ENCODE measurements at regions not wholly inside any gene's neighbourhood (a gene's known extent, or its start where the extent isn't known, plus 50 kb on each side); places are given as distances from the start of the nearest gene placed in this dataset.

GRCh38 chr9:100639854-100640253 is 62.0 kb downstream of the CAVIN4 start:
- no peak overlapping the region for H3K4me3 ChIP-seq
- DNase-seq (ENCODE audit: extremely low read depth in 1 of 4, low spot score in 3 of 4) (peak in 1 of 4 experiments; percentile 7), FAIRE-seq (no peak), ATAC-seq (no peak)
- ChIA-PET POLR2A (no interaction called here), CTCF (ENCODE audit: low intra/inter-chr PET ratio) (no interaction called here)
- H3K4me2 ChIP-seq (ENCODE audit: insufficient read depth, low read length), result no peak overlapping the region
- no peaks in the 10 kb centered on the region for H3K27me3 ChIP-seq (ENCODE audit: control insufficient read depth in 2 of 2, insufficient read depth in 2 of 2, low read length in 2 of 2)
- no peaks in the 10 kb centered on the region for H3K9me3 ChIP-seq (replicated peaks; ENCODE audit: control insufficient read depth, insufficient read depth, low read depth, low read length)
- TF ChIP-seq MEIS2 (IDR thresholded peaks at IDR 0.05; ENCODE audit: partially characterized antibody), result peak; percentile 8
- TF ChIP-seq NR3C1 (CRISPR knock-in tag; IDR thresholded peaks at IDR 0.05), result no peak
- TF ChIP-seq PBX2 (CRISPR knock-in tag; IDR thresholded peaks at IDR 0.05; ENCODE audit: low read depth), result no peak
- peak; percentile 38; the same call in 1 of the 2 replicates for TF ChIP-seq PBX2 (tag; conservative IDR thresholded peaks at IDR 0.05; ENCODE audit: low read depth)
- no peaks in the 10 kb centered on the region for H3K4me1 ChIP-seq (replicated peaks in 1 of 2; ENCODE audit: control insufficient read depth in 2 of 2, insufficient read depth in 2 of 2, low read length in 2 of 2)
- H3K9ac ChIP-seq (ENCODE audit: insufficient read depth in 1 of 2, low read depth in 2 of 2, low read length in 2 of 2), result no peak overlapping the region
- H3K27ac ChIP-seq (ENCODE audit: extremely low read depth, low read depth, low read length), result no peak overlapping the region
- H2AFZ ChIP-seq (ENCODE audit: low read depth, low read length), result no peak overlapping the region
- BruUV-seq (replicated peaks), result no TSS peak
- no peaks in the 10 kb centered on the region for H3K36me3 ChIP-seq (ENCODE audit: control insufficient read depth, insufficient read depth, low read length)
- intact Hi-C loops (cut with micrococcal nuclease) (no loop called here), in situ Hi-C loops (cut with MboI) (no loop called here)
- H3K79me2 ChIP-seq (ENCODE audit: control insufficient read depth, insufficient read depth, low read length), result no peaks in the 10 kb centered on the region
- H3K9me1 ChIP-seq (ENCODE audit: control insufficient read depth, insufficient read depth, low read length), result no peaks in the 10 kb centered on the region
- no peaks in the 10 kb centered on the region for H4K20me1 ChIP-seq (replicated peaks; ENCODE audit: control insufficient read depth, insufficient read depth, low read length)
- 0% methylated on average over 1 of the region's 1 CpG for WGBS (ENCODE audit: insufficient coverage, low coverage, missing lambda C conversion rate)
